Ovary (tissue), 7 donors: ENCODE measurements at regions not wholly inside any gene's neighbourhood (a gene's known extent, or its start where the extent isn't known, plus 50 kb on each side); places are given as distances from the start of the nearest gene placed in this dataset.

ENCODE experiments used
- DNase-seq, 5 donors: peaks; one replicate each; pipeline ENCODE4 v3.0.0-alpha.2; 2019 to 2020
- H3K27ac ChIP-seq, 2 donors: fragments of 200-600 bp; one replicate each; pipeline versions ENCODE4 v1.5.1 to v1.8.0; 2019 to 2022
- H3K27me3 ChIP-seq: fragments of 200-600 bp; one replicate; pipeline ENCODE4 v1.8.0; 2022
- H3K36me3 ChIP-seq: fragments of 200-600 bp; sonication (generic); one replicate; pipeline ENCODE4 v1.5.1; 2019
- H3K4me1 ChIP-seq: one replicate; pipeline ENCODE4 v1.8.1; 2013; ENCODE audit warnings: mild to moderate bottlenecking, moderate library complexity; ENCODE audit not compliant: insufficient read depth
- H3K4me3 ChIP-seq: fragments of 200-600 bp; sonication (generic); one replicate; pipeline ENCODE4 v1.5.1; 2017
- H3K9me3 ChIP-seq, 2 donors: fragments of 200-600 bp in 1 of 2; sonication (generic) in 1 of 2; one replicate each; pipeline versions ENCODE4 v1.5.1 to v1.8.1; 2013 to 2019; ENCODE audit warnings: mild to moderate bottlenecking in 1 of 2, moderate library complexity in 1 of 2
- CTCF ChIP-seq, 3 donors: fragments of 450-650 bp in 2 of 3; fragments of 200-600 bp in 1 of 3; IDR thresholded peaks; one replicate each; pipeline versions ENCODE4 v1.5.1 to v1.8.0; 2016 to 2022; ENCODE audit warnings: antibody characterized with exemption in 3 of 3, mild to moderate bottlenecking in 1 of 3
- EP300 ChIP-seq: sonication (generic); formaldehyde crosslinking; IDR thresholded peaks from one replicate; pipeline ENCODE4 v1.6.1; 2017; ENCODE audit warnings: antibody characterized with exemption
- POLR2A ChIP-seq: fragments of 450-650 bp; IDR thresholded peaks from one replicate; pipeline ENCODE4 v1.6.1; 2017; ENCODE audit warnings: antibody characterized with exemption, mild to moderate bottlenecking, moderate library complexity
- WGBS, 3 donors: extraction: QIAGEN DNeasy Blood & Tissue Kit in 1 of 3; methylation state at CpG; one replicate each; pipeline versions ENCODE4 v1.1.5 to v1.1.7; 2013 to 2017; 5-methylcytosine and 5-hydroxymethylcytosine counted together
- intact Hi-C, 4 donors: fragments of 100-400 bp; cut with DNase I; formaldehyde crosslinking; loops; one replicate each; pipeline versions ENCODE4 v1.11.0 to v1.15.1; 2022 to 2023
- donor health status: DM: no; HTN: no; CAD: no; lungs with moderate emphysema.
- donor health status: DM: no; HTN: no; CAD: no.
- donor health status: Bipolar disorder and iron deficiency.
- donor health status: DM: no; HTN: no; CAD: no.
- donor health status: DM: yes; HTN: yes; CAD: no.

GRCh38 chr4:137960371-137961050 lies 281.6 kb downstream of the SLC7A11 start:
- H3K4me1 ChIP-seq = no peaks in the 10 kb centered on the region
- no peak for DNase-seq
- TF ChIP-seq POLR2A (no peak), CTCF (IDR thresholded peaks at IDR 0.05) (no peak), EP300 (no peak)
- H3K9me3 ChIP-seq = no peaks in the 10 kb centered on the region
- no peak overlapping the region for H3K4me3 ChIP-seq
- no peaks in the 10 kb centered on the region for H3K27me3 ChIP-seq
- intact Hi-C loops = no loop called here
- 29 to 38% (median 37%) methylated on average over 3 of the region's 3 CpGs for WGBS, 3 donors
- no peak overlapping the region for H3K27ac ChIP-seq
- H3K36me3 ChIP-seq = no peaks in the 10 kb centered on the region

- Histone ChIP-seq H3K9me3 (no peaks in the 10 kb centered on the region), H3K4me1 (no peaks in the 10 kb centered on the region), H3K27ac (no peak overlapping the region), H3K4me3 (no peak overlapping the region), H3K27me3 (no peaks in the 10 kb centered on the region), H3K36me3 (no peaks in the 10 kb centered on the region)
- WGBS, 3 donors = 82 to 93% (median 89%) methylated on average over 3 of the region's 3 CpGs
- intact Hi-C loops = no loop called here
- TF ChIP-seq CTCF (IDR thresholded peaks at IDR 0.05) = no peak
- no peak for TF ChIP-seq EP300
- no peak for TF ChIP-seq POLR2A
- no peak for DNase-seq
Measured at GRCh38 chr4:137957806-137958205, 284.3 kb downstream of the SLC7A11 start.

GRCh38 chr4:137956256-137956655 lies 285.9 kb downstream of the SLC7A11 start:
- no peak for TF ChIP-seq EP300
- TF ChIP-seq POLR2A = no peak
- no peak for TF ChIP-seq CTCF (IDR thresholded peaks at IDR 0.05)
- no peak for DNase-seq
- 95 to 96% (median 96%) methylated on average over 2 of the region's 2 CpGs for WGBS, 3 donors
- Histone ChIP-seq H3K4me3 (no peak overlapping the region), H3K27ac (no peak overlapping the region), H3K27me3 (no peaks in the 10 kb centered on the region), H3K4me1 (no peaks in the 10 kb centered on the region), H3K9me3 (no peaks in the 10 kb centered on the region), H3K36me3 (no peaks in the 10 kb centered on the region)
- intact Hi-C loops = no loop called here

- Histone ChIP-seq H3K27me3 (no peaks in the 10 kb centered on the region), H3K36me3 (no peaks in the 10 kb centered on the region), H3K27ac (no peak overlapping the region), H3K9me3 (no peaks in the 10 kb centered on the region), H3K4me1 (no peaks in the 10 kb centered on the region), H3K4me3 (no peak overlapping the region)
- DNase-seq = no peak
- 38 to 52% (median 49%) methylated on average over 1 of the region's 1 CpG for WGBS, 3 donors
- TF ChIP-seq CTCF (IDR thresholded peaks at IDR 0.05) = no peak
- intact Hi-C loops = no loop called here
Measured at GRCh38 chr4:137955595-137955994, 286.6 kb downstream of the SLC7A11 start.
